RWPE1 (cell line): ENCODE measurements at regions not wholly inside any gene's neighbourhood (a gene's known extent, or its start where the extent isn't known, plus 50 kb on each side); places are given as distances from the start of the nearest gene placed in this dataset.

Experiments
- CTCF ChIA-PET: fragments of 350-600 bp; sonication (Branson Sonifier 250); formaldehyde crosslinking; extraction: SDS; loops from one replicate; lab custom pipeline; 2021; lab: Yijun Ruan, JAX
- POLR2A ChIA-PET: fragments of 400-600 bp; formaldehyde crosslinking; extraction: SDS; loops from one replicate; lab custom pipeline; 2020; ENCODE audit warnings: antibody characterized with exemption; ENCODE audit not compliant: low non-redundant PET; lab: Yijun Ruan, JAX
- DNase-seq: peaks from one replicate; pipeline ENCODE4 v3.0.0; 2012; ENCODE audit warnings: low spot score
- H3K27ac ChIP-seq: fragments of 450-650 bp; 2 replicates; pipeline ENCODE4 v1.5.1; 2017
- TF ChIP-seq, protein P1 (sequence below): fragments of 450-650 bp; conservative IDR thresholded peaks from 2 replicates; pipeline ENCODE4 v1.5.1; 2017; ENCODE audit warnings: low read depth, mild to moderate bottlenecking

DNA sequence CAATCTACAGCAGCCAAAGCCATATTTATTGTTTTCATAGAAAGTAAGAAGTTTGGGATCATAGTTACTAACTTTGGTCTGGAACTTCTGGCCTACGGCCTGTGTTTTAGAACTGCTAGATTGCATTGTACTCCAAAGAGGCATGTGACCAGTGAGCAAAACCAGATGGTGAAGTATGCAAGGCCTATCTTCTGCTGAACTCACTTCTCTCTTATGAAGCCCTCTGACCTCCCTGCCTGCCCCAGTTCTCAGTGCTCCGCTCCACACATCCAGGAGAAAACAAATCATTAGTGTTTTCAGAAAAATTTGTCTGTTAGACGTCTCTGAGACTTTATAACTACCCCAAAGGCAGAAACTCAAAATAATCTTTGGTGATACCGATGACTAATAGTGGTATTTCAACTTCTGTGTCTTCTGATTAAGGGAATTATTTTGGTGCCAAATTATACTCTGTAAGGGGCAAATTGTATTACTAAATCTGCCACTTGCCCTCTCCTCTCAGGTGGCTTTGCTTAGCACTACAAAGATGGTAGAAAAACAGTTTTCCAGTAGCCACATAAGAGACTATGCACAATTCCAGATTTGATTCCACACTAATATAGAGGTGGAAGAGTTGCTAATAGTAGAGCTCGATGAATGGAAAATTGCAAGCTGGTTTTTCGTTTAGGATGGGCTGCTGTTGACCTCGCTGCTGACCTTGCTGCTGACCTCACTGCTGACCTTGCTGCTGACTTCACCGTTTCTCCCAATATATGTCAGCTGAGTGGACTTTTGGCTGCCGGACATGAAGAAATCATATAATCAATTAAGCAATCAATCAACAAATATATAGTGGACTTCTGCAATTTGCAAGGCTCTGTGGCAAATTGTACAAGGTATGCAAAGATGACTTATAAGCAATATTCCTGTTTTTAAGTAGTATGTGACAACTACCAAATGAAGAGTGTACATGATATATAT lies 147.5 kb downstream of the KITLG start:
- no peak for DNase-seq
- H3K27ac ChIP-seq, result no peak overlapping the region
- TF ChIP-seq, protein P1, sequence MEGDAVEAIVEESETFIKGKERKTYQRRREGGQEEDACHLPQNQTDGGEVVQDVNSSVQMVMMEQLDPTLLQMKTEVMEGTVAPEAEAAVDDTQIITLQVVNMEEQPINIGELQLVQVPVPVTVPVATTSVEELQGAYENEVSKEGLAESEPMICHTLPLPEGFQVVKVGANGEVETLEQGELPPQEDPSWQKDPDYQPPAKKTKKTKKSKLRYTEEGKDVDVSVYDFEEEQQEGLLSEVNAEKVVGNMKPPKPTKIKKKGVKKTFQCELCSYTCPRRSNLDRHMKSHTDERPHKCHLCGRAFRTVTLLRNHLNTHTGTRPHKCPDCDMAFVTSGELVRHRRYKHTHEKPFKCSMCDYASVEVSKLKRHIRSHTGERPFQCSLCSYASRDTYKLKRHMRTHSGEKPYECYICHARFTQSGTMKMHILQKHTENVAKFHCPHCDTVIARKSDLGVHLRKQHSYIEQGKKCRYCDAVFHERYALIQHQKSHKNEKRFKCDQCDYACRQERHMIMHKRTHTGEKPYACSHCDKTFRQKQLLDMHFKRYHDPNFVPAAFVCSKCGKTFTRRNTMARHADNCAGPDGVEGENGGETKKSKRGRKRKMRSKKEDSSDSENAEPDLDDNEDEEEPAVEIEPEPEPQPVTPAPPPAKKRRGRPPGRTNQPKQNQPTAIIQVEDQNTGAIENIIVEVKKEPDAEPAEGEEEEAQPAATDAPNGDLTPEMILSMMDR, result no peak
- ChIA-PET POLR2A (no interaction called here), CTCF (interaction anchor here (0.7 kb wide), 1 partner anchor 281 kb away, joined by 3 read pairs; no protein-coding TSS in a partner anchor)

DNA sequence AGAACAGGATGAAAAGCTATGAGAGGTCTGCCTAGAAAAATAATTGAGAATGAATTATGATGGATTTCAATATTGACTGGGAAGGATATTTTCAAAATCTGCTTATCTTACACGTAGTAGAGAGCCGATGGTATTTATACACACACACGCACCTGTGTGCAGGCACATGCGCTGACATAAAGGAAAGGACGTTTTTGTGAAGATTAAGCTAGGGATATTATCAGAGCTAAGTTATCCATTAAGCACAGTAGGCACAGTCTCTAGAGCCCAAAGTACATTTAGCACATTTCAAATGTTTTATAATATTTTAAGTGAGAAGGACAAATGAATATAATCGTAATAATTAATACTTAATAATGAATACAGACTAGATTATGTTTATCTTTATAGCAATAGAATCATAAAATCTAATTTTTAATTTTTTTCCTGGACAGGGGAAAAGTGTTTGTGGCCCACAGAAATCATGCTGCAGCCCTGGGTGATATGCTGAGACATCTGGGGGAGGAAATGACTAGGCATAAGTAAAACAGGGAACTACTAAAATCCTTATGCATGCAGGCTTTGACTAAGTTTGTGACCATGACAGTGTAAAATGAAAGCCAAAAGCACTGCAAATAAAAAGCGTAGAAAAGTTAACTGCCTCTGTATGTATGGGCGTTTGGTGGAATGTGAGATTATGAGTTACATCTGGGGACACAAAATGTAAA lies 146.1 kb downstream of the KITLG start:
- POLR2A ChIA-PET, result no interaction called here
- no peak overlapping the region for H3K27ac ChIP-seq
- CTCF ChIA-PET, result no interaction called here
- TF ChIP-seq, protein P1, result no peak
- no peak for DNase-seq

DNA sequence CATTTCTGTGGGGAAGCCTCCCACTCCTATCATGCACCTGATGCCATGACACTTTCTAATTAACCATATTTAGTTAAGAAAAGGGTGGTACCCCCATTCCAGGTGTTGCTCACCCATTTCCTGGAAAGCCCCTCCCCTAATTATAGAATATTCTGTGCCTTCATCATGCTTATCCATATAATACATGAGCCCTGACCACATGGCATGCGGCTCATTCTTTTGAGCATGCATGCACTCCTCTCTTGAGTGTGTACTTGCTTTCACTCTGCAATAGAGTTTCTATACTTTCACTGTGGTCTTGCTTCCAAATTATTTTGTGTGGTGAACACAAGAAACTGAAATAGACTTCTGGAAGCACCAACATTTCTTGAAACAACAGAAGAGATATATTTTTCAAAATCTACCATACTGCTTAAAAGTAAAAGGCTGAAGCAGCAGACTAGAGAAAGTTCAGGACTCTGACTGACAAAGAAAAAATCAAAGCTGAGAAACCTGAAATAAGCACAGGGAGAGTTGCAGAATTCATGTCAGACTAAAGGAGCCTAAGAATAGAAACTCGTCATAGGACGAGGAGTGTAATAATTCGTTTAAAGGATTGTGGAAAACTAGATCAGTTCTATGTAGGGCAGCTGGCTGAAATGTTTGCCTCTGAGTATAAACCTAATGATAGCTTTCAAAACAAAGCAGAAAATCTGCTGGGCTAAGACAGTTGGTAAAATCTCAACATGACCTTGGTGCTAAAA lies 144.8 kb downstream of the KITLG start:
- ChIA-PET POLR2A (no interaction called here), CTCF (no interaction called here)
- TF ChIP-seq, protein P1, result no peak
- H3K27ac ChIP-seq, result no peak overlapping the region
- DNase-seq, result no peak

DNA sequence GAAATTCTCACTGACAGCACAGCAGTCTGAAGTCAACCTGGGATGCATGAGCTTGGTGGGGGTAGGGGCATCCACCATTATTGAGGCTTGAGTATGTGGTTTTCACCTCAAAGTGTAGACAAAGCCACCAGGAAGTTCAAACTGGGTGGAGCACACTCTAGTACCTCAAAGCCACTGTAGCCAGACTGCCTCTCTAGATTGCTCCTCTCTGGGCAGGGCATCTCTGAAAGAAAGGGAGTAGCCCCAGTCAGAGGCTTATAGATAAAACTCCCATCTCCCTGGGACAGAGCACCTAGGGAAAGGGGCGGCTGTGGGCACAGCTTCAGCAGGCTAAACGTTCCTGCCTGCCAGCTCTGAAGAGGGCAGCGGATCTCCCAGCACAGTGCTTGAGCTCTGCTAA lies 143.0 kb downstream of the KITLG start:
- no peak for DNase-seq
- H3K27ac ChIP-seq, result no peak overlapping the region
- ChIA-PET POLR2A (no interaction called here), CTCF (no interaction called here)
- TF ChIP-seq, protein P1, result no peak
